ENCODE measurements at regions not wholly inside any gene's neighbourhood (a gene's known extent, or its start where the extent isn't known, plus 50 kb on each side); places are given as distances from the start of the nearest gene placed in this dataset.
"Not testable (repeated sequence)": the region's sequence is repeated elsewhere in the genome, so short reads cannot be mapped to it uniquely, and the experiment has no call there.

- DNase-seq (ENCODE audit: low read depth): peak; percentile 31
Observed at GRCh38 chr5:159456722-159457465, 126.6 kb upstream of the IL12B start.

GRCh38 chr5:159458217-159458711 lies 128.0 kb upstream of the IL12B start:
- no peak for DNase-seq (ENCODE audit: low read depth)

GRCh38 chr5:159459132-159459627 lies 128.9 kb upstream of the IL12B start:
- DNase-seq (ENCODE audit: low read depth): no peak

DNA sequence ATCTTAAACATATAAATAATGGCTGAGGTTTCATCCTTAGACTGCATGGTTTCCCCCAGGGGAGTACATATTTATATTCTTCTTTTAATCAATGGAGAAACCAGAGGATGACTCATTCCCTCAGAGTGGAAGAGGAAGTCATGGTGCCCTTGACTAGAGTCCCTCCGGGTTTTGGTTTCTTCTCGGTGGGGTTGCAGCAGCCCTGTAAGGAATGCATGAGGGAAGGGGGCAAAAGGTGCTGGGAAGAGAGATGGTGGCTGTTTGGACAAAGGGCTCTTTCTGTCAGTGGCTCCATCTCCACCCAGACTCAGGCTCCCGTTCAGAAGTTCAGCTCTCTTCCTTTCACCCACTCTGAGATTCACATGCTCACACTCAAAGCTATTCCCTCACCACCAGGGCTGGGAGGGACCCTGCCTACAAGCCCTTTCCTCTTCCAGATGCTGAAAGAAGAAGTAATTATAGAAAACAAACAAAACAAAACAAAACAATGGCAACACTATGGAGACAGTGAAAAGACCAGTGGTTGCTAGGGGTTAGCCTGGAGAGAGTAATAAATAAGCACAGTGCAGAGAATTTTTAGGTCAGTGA lies 129.8 kb upstream of the IL12B start:
- DNase-seq (ENCODE audit: low read depth): no peak

DNA sequence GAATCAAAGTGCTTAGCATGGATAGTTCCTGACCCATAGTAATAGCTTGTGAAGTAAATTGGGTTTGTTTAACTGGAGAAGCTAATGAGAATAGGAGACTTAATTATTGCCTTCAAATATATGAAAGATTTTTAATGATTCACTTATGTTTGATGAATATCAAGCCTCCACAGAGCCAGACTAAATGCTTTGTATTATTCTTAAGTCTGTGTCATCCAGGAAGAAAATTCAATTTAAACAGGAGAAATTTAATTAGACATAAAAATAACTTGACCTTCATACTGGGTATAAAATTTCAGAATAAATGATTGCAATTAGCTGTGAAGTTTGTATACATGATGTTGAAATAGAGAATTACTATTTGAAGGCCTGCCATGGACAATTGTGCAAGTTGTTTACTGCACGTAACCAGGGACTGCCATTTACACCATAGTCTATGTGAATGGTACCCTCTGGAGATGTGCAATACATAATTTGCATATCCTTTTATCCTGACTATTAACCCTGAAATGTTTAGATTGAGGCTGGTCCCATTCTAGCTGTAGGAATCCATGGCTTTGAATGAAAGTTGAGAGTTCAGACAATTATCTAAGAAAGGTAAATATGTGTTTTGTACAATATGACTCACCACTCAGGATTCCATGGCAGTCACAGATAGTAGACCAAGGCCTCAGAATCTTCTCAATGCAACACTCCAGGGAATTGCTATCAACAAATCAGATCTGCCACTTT lies 133.5 kb upstream of the IL12B start:
- no peak for DNase-seq (ENCODE audit: low read depth)

DNA sequence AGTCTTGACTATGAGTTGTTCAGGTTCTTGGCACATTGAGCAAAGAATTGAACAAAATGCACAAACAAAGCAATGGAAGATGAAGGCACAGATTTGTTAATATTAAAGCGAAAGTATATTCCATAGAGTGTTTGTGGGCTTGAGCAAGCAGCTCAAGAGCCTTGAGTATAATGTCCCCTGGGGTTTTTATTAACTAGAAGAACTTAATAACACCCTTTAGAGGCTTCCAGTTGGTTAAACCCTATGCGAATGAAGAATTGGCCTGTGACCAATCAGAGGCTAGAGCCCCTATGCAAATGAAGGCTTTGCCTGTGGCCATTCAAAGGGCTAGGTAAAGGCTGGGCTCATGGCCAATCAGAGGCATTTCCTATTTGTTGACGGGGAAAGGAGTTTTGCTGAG lies 135.3 kb upstream of the IL12B start:
- no peak for DNase-seq (ENCODE audit: low read depth)

DNA sequence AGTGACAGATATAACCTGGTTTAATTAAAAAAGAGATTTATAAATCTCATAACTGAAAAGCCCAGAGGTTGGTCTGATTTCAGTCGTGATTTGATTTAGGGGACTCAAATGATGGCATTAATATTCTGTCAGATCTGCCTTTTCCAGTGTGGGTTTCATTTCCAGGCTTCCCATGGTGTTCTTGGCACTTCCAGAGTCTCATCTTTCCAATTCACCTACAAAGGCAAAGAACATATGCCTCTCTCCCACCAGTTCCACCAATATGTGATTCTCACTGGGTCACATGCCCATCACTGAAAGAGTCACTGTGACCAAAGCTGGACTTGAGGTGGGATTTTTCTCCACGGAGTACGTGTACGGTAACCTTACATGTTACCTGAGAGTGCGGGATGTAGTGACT lies 137.4 kb upstream of the IL12B start:
- DNase-seq (ENCODE audit: low read depth): no peak

GRCh38 chr5:159469496-159470372 lies 139.4 kb upstream of the IL12B start:
- DNase-seq (ENCODE audit: low read depth): no peak

GRCh38 chr5:159471904-159472303 lies 141.6 kb upstream of the IL12B start:
- no peak for DNase-seq (ENCODE audit: low read depth)

DNA sequence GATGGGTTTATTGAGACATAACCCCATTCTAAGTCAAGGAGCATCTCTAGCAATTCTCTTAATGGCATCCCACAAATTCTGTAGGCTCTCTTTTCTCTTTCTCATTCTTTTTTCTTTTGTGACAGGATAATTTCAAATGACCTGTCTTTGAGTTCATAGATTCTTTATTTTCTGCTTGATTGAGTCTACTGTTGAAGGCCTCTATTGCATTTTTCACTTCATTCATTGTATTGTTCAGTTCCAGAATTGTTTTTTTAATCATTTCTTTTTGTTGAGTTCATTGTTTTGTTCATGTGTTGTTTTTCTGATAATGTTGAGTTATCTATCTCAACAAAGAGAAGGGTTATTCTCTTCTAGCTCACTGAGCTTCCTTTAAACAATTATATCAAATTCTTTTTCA lies 144.7 kb upstream of the IL12B start:
- no peak for DNase-seq (ENCODE audit: low read depth)

- no peak for DNase-seq (ENCODE audit: low read depth)
Observed at GRCh38 chr5:159478950-159479349, 148.7 kb upstream of the IL12B start.

DNA sequence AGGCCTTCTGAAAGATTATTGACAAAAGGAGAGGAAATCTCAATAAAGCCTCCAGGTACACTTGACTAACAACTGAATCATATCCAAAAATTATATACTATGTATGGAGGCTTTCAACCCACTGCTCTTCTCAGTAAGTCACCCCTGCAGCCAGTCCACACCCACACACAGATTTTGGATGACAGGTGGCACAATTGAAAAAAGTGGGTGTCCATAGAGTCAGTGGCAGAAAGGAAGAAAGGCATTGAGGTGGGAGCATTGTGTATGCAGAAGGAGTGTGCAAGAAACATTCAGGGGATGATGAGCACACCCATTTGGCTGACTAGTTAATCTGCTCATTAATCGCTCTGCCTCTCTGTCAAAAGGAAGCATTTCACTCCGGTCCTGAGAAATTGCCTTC lies 150.6 kb upstream of the IL12B start:
- DNase-seq (ENCODE audit: low read depth): no peak

- DNase-seq (ENCODE audit: low read depth): no peak
Observed at GRCh38 chr5:159481751-159482150, 151.5 kb upstream of the IL12B start.

DNA sequence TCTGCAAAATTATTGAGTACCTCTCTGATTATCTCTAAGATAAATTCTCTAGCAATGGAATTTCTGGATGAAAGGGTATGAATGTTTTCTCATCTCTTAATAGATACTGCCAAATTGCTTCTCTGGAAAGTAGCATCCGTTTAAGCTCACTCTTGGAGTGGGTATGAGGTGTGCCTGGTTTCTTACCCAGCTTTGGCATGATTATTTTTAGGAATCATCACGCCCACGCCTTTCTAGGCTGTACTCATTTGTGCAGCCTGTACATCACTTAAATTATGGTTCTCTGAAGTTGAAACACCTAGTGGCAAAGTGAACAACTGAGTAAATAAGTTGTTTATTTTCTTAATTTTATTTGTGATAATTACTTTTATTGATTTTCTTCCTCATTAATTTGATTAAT lies 156.5 kb upstream of the IL12B start:
- no peak for DNase-seq (ENCODE audit: low read depth)

DNA sequence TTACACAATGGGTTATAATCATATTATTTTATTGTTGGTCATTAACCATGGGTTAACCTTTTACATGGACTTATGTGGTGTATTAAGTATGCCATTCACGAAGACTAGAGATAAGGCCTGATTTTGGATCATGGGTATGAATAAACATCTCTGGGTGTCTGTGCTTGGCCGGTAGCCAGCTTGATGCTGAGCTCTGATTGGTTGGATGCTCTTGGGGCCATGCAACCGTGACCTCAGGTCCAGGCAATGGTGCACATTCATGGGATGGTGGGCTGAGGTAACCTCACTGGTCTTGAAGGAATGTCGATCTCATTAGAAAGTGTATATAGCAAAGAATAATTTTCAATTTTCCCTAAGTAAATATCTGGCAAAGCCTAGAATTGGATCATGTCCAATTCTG lies 158.2 kb upstream of the IL12B start:
- DNase-seq (ENCODE audit: low read depth): no peak

DNA sequence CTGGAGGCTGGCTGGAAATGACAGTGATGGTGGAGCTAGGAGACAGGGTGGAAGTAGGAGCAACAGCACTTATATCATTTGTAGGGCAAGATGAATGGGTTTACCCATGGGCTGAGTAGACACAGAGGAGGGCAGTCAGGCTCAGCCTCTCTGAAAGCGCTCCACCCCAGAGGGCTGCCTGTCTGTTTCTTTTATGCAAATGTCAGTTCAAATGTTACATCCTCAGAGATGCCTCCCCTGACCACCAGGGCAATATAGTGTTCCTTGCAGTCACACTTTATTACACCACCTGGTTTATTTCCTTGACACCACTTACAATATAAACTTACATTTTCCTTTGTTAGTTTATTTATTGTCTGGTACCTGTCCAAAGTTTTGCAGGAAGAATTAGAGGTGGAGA lies 159.5 kb upstream of the IL12B start:
- DNase-seq (ENCODE audit: low read depth): no peak

DNA sequence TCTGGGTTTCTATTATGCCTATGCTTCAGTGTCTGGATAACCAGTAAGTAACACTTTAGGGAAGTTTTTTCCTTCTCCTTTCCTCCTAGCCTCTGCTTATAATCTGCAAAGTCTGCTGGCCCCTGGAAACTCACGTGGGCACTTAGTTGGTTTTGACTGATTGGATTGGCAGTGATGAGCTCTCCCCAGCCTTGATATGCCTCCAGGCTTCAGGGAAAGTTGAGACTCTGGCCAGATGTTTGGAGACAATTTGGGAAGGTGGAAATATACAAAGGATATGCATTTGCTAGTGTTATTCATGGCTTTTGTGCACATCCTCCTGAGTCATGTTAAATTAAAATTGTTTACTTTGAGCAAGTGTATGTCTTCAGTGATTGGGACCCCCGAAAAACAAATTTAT lies 160.2 kb upstream of the IL12B start:
- no peak for DNase-seq (ENCODE audit: low read depth)

- no peak for DNase-seq (ENCODE audit: low read depth)
Observed at GRCh38 chr5:159493696-159494095, 163.4 kb upstream of the IL12B start.

GRCh38 chr5:159496773-159497172 lies 166.5 kb upstream of the IL12B start:
- DNase-seq (ENCODE audit: low read depth): no peak

GRCh38 chr5:159497221-159497620 lies 166.9 kb upstream of the IL12B start:
- DNase-seq (ENCODE audit: low read depth): no peak

GRCh38 chr5:159498630-159499029 lies 168.3 kb upstream of the IL12B start:
- DNase-seq (ENCODE audit: low read depth): no peak

GRCh38 chr5:159502116-159502515 lies 171.8 kb upstream of the IL12B start:
- DNase-seq (ENCODE audit: low read depth): not testable (repeated sequence)

Data from stimulated activated CD8-positive, alpha-beta memory T cell treated with anti-CD3 and anti-CD28 coated beads, Interleukin-4, amount 100 ng/mL, for 24 hours (primary cell).